ENCODE measurements at regions not wholly inside any gene's neighbourhood (a gene's known extent, or its start where the extent isn't known, plus 50 kb on each side); places are given as distances from the start of the nearest gene placed in this dataset.

DNA sequence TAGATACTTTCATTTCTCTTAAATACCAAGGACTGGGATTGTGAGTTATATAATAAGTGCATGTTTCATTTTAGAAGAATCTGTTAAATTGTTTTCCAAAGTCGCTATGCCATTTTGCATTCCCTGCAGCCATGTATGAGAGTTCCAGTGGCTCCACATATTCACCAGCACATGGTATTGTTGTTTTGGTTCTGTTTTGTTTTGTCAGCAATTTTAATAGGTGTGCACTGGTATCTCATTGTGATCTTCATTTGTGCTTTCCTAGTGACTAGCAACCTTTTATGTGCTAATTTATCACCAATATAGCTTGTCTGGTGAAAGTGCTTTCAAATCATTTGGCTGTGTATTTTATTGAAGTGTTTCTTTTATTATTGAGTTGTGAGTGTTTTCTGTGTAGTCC, 278.9 kb downstream of the ZNF516 start:
- TF ChIP-seq POLR2A (IDR thresholded peaks at IDR 0.05; ENCODE audit: low read length) (no peak), GATA1 (IDR thresholded peaks at IDR 0.05; ENCODE audit: low read depth, low read length) (no peak)
